Loucy (cell line): ENCODE measurements at regions not wholly inside any gene's neighbourhood (a gene's known extent, or its start where the extent isn't known, plus 50 kb on each side); places are given as distances from the start of the nearest gene placed in this dataset.

Source experiments
- H2AFZ ChIP-seq: fragments of 200-600 bp; sonication (generic); 2 replicates; pipeline ENCODE4 v1.6.0; 2016; ENCODE audit warnings: antibody characterized with exemption, mild to moderate bottlenecking, low read length, moderate library complexity
- H3F3A ChIP-seq: fragments of 200-600 bp; 2 replicates; pipeline ENCODE4 v1.6.0; 2016; ENCODE audit warnings: antibody characterized with exemption, low read depth, mild to moderate bottlenecking
- H3K27me3 ChIP-seq: fragments of 200-600 bp; sonication (generic); 2 replicates; pipeline ENCODE4 v1.6.1; 2014; ENCODE audit warnings: low read length, mild to moderate bottlenecking; ENCODE audit not compliant: insufficient read depth, poor library complexity, severe bottlenecking
- H3K36me3 ChIP-seq: fragments of 200-600 bp; sonication (generic); 2 replicates; pipeline ENCODE4 v1.6.1; 2016; ENCODE audit warnings: low read length; ENCODE audit not compliant: insufficient read depth
- H3K4me1 ChIP-seq: fragments of 200-600 bp; sonication (generic); 2 replicates; pipeline ENCODE4 v1.5.1; 2014; ENCODE audit warnings: low read length, mild to moderate bottlenecking; ENCODE audit not compliant: insufficient read depth, poor library complexity, severe bottlenecking
- H3K4me2 ChIP-seq: fragments of 200-600 bp; sonication (generic); 2 replicates; pipeline ENCODE4 v1.6.0; 2014; ENCODE audit warnings: antibody characterized with exemption, low read length, low read depth, mild to moderate bottlenecking; ENCODE audit not compliant: poor library complexity, severe bottlenecking
- H3K4me3 ChIP-seq: fragments of 200-600 bp; sonication (generic); 2 replicates; pipeline ENCODE4 v1.5.1; 2014; ENCODE audit warnings: low read length, mild to moderate bottlenecking, mixed read lengths; ENCODE audit not compliant: poor library complexity, severe bottlenecking
- H3K79me2 ChIP-seq: fragments of 200-600 bp; sonication (generic); 2 replicates; pipeline ENCODE4 v1.6.1; 2014; ENCODE audit warnings: low read length; ENCODE audit not compliant: insufficient read depth
- H3K9ac ChIP-seq: fragments of 200-600 bp; sonication (generic); 2 replicates; pipeline ENCODE4 v1.6.0; 2014; ENCODE audit warnings: mild to moderate bottlenecking, low read depth, low read length, moderate library complexity; ENCODE audit not compliant: poor library complexity, severe bottlenecking
- H3K9me2 ChIP-seq: fragments of 200-600 bp; sonication (generic); replicated peaks from 2 replicates; pipeline ENCODE4 v1.6.1; 2016; ENCODE audit warnings: low read depth, low read length, mixed read lengths
- H3K9me3 ChIP-seq: fragments of 200-600 bp; sonication (generic); 2 replicates; pipeline ENCODE4 v1.6.1; 2014; ENCODE audit warnings: mild to moderate bottlenecking, antibody characterized with exemption, low read length, low read depth; ENCODE audit not compliant: insufficient read depth
- H4K20me1 ChIP-seq: fragments of 200-600 bp; sonication (generic); 2 replicates; pipeline ENCODE4 v1.6.0; 2014; ENCODE audit warnings: antibody characterized with exemption, low read length, mild to moderate bottlenecking; ENCODE audit not compliant: insufficient read depth, poor library complexity, severe bottlenecking
- CTCF ChIP-seq: fragments of 200-600 bp; sonication (generic); conservative IDR thresholded peaks from 2 replicates; pipeline ENCODE4 v1.5.1; 2014; ENCODE audit warnings: mild to moderate bottlenecking, antibody characterized with exemption, low read length
- EZH2phosphoT487 ChIP-seq: fragments of 200-600 bp; IDR thresholded peaks from 2 replicates; pipeline ENCODE4 v1.6.1; 2018; ENCODE audit warnings: antibody characterized with exemption, mild to moderate bottlenecking, moderate library complexity, borderline replicate concordance

GRCh38 chr1:218743861-218744505 is 398.8 kb downstream of the TGFB2 start:
- H3K79me2 ChIP-seq: no peaks in the 10 kb centered on the region
- H3K27me3 ChIP-seq: no peaks in the 10 kb centered on the region
- H3K4me3 ChIP-seq: no peak overlapping the region
- no peaks in the 10 kb centered on the region for H3K9me2 ChIP-seq
- no peaks in the 10 kb centered on the region for H3K36me3 ChIP-seq
- H3K9ac ChIP-seq: no peak overlapping the region
- H3K9me3 ChIP-seq: no peaks in the 10 kb centered on the region
- H3F3A ChIP-seq: no peaks in the 10 kb centered on the region
- H3K4me2 ChIP-seq: peak overlapping the region; percentile 45
- H4K20me1 ChIP-seq: no peaks in the 10 kb centered on the region
- H3K4me1 ChIP-seq: peaks cover 10% of the 10 kb centered on the region
- peak overlapping the region; percentile 62 for H2AFZ ChIP-seq
- TF ChIP-seq EZH2phosphoT487 (no peak), CTCF (no peak)

- no peak overlapping the region for H2AFZ ChIP-seq
- H3K79me2 ChIP-seq: no peaks in the 10 kb centered on the region
- no peaks in the 10 kb centered on the region for H3K36me3 ChIP-seq
- H3K9me2 ChIP-seq: no peaks in the 10 kb centered on the region
- H3K27me3 ChIP-seq: no peaks in the 10 kb centered on the region
- H3K9me3 ChIP-seq: no peaks in the 10 kb centered on the region
- H3F3A ChIP-seq: no peaks in the 10 kb centered on the region
- peaks cover 10% of the 10 kb centered on the region for H3K4me1 ChIP-seq
- TF ChIP-seq CTCF (no peak), EZH2phosphoT487 (no peak)
- H3K4me2 ChIP-seq: no peak overlapping the region
- no peak overlapping the region for H3K4me3 ChIP-seq
- H4K20me1 ChIP-seq: no peaks in the 10 kb centered on the region
- no peak overlapping the region for H3K9ac ChIP-seq
These were observed 402.9 kb downstream of the TGFB2 start for GRCh38 chr1:218748071-218748470.

- H2AFZ ChIP-seq: no peak overlapping the region
- H3K36me3 ChIP-seq: no peaks in the 10 kb centered on the region
- TF ChIP-seq EZH2phosphoT487 (no peak), CTCF (no peak)
- H3K79me2 ChIP-seq: no peaks in the 10 kb centered on the region
- H3K9me3 ChIP-seq: no peaks in the 10 kb centered on the region
- no peaks in the 10 kb centered on the region for H3F3A ChIP-seq
- H3K27me3 ChIP-seq: no peaks in the 10 kb centered on the region
- no peak overlapping the region for H3K9ac ChIP-seq
- H3K4me1 ChIP-seq: no peaks in the 10 kb centered on the region
- no peak overlapping the region for H3K4me3 ChIP-seq
- no peak overlapping the region for H3K4me2 ChIP-seq
- H3K9me2 ChIP-seq: no peaks in the 10 kb centered on the region
- H4K20me1 ChIP-seq: no peaks in the 10 kb centered on the region
These were observed 405.3 kb downstream of the TGFB2 start for GRCh38 chr1:218750216-218750970.
